HL-60 (cell line): ENCODE measurements at regions not wholly inside any gene's neighbourhood (a gene's known extent, or its start where the extent isn't known, plus 50 kb on each side); places are given as distances from the start of the nearest gene placed in this dataset.

Experiments used
- CTCF ChIP-seq: IDR thresholded peaks from one replicate; pipeline ENCODE4 v1.5.1; 2011; ENCODE audit warnings: low read length, control low read depth, inconsistent platforms; ENCODE audit not compliant: insufficient read depth
- POLR2AphosphoS5 ChIP-seq: IDR thresholded peaks from 2 replicates; pipeline ENCODE4 v1.6.1; 2012; ENCODE audit warnings: low read depth
- REST ChIP-seq: IDR thresholded peaks from 2 replicates; pipeline ENCODE4 v1.6.1; 2012; ENCODE audit warnings: low read depth; ENCODE audit not compliant: insufficient replicate concordance

GRCh38 chr4:31674313-31674947 lies 954.3 kb downstream of the PCDH7 start:
- TF ChIP-seq CTCF (no peak), POLR2AphosphoS5 (no peak), REST (no peak)
